AG04449 (cell line): ENCODE measurements at regions not wholly inside any gene's neighbourhood (a gene's known extent, or its start where the extent isn't known, plus 50 kb on each side); places are given as distances from the start of the nearest gene placed in this dataset.

ENCODE experiments used
- CTCF ChIA-PET: fragments of 350-600 bp; formaldehyde crosslinking; extraction: SDS; loops from one replicate; lab custom pipeline; 2021; ENCODE audit warnings: antibody characterized with exemption; lab: Yijun Ruan, JAX
- POLR2A ChIA-PET: fragments of 400-600, 350-600 bp; formaldehyde crosslinking; extraction: SDS; loops from one replicate; lab custom pipeline; 2020; ENCODE audit warnings: antibody characterized with exemption, inconsistent platforms; lab: Yijun Ruan, JAX
- DNase-seq: peaks from one replicate; pipeline ENCODE4 v3.0.0-alpha.2; 2010; ENCODE audit warnings: low read depth, low spot score
- H3K4me3 ChIP-seq: 2 replicates; pipeline ENCODE4 v1.5.1; 2011; ENCODE audit warnings: low read depth, mild to moderate bottlenecking, control low read depth, low read length
- TF ChIP-seq, protein P1 (sequence below): IDR thresholded peaks from one replicate; pipeline ENCODE4 v1.5.1; 2011; ENCODE audit warnings: mild to moderate bottlenecking, moderate library complexity, low read length, control low read depth, inconsistent platforms; ENCODE audit not compliant: insufficient read depth; ENCODE audit errors: missing control alignments

DNA sequence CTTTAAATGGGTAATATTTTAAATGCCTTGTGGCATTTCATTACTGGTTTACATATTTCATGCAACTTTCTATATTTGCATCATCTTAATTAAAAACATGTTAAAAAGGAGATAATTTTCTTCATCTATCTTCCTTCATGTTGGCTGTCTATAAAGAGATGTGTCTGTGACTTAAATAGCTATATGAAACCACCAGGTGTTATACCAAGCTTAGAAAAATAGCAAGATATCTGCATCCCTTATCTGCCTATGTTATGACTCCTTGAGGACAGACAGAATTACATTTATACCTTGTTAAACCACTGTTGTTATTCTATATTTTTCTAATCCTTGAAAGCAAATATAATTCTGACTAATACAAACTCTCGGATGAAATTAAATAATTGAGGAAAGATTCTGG is 763.8 kb upstream of the GALNTL6 start:
- CTCF ChIA-PET = no interaction called here

GRCh38 chr4:171042989-171043524 is 770.1 kb upstream of the GALNTL6 start:
- DNase-seq = no peak
- TF ChIP-seq, protein P1, sequence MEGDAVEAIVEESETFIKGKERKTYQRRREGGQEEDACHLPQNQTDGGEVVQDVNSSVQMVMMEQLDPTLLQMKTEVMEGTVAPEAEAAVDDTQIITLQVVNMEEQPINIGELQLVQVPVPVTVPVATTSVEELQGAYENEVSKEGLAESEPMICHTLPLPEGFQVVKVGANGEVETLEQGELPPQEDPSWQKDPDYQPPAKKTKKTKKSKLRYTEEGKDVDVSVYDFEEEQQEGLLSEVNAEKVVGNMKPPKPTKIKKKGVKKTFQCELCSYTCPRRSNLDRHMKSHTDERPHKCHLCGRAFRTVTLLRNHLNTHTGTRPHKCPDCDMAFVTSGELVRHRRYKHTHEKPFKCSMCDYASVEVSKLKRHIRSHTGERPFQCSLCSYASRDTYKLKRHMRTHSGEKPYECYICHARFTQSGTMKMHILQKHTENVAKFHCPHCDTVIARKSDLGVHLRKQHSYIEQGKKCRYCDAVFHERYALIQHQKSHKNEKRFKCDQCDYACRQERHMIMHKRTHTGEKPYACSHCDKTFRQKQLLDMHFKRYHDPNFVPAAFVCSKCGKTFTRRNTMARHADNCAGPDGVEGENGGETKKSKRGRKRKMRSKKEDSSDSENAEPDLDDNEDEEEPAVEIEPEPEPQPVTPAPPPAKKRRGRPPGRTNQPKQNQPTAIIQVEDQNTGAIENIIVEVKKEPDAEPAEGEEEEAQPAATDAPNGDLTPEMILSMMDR = no peak
- CTCF ChIA-PET = no interaction called here
- no peak overlapping the region for H3K4me3 ChIP-seq
- POLR2A ChIA-PET = no interaction called here

More for the DNA sequence above, 763.8 kb upstream of the GALNTL6 start:
- TF ChIP-seq, protein P1 = no peak
- DNase-seq = no peak
- POLR2A ChIA-PET = no interaction called here
- no peak overlapping the region for H3K4me3 ChIP-seq

DNA sequence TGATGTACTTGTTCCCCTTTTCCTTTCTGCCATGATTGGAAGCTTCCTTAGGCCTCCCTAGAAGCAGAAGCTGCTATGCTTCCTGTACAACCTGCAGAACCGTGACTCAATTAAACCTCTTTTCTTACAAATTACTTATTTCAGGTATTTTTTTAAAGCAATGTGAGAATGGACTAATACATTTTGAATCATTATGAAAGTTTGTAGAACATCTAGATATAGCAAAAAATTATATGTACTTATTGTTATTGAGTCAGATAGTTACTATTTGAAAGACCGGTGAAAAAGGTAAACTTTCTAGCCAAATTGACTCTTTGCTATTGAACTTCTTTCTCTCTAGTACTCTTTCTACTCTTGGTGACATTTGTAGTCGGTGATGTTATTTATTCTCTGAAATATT is 777.3 kb upstream of the GALNTL6 start:
- ChIA-PET POLR2A (no interaction called here), CTCF (no interaction called here)
- DNase-seq = no peak
- H3K4me3 ChIP-seq = no peak overlapping the region
- TF ChIP-seq, protein P1 = no peak

DNA sequence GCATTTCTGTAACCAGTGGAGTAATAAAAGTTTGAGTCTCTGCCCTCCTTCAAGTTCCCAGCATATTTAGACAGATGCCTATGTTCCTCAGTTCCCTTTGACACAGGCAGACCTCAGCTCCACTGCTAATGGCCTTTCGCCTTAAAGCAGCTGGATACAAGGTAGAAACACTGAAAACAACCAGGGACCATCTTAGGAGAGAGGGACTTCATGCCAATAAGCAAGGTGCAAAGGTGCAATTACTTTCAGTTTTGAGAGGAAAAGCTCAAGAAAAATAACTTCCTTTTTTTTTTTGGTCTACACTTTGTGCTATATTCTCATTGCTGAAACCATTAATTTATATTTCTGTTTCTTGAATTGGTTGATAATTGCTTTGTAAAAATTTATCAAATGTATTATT is 781.9 kb upstream of the GALNTL6 start:
- ChIA-PET CTCF (no interaction called here), POLR2A (no interaction called here)

GRCh38 chr4:171025776-171026175 is 787.4 kb upstream of the GALNTL6 start:
- H3K4me3 ChIP-seq = no peak overlapping the region
- DNase-seq = no peak
- ChIA-PET CTCF (no interaction called here), POLR2A (no interaction called here)
- TF ChIP-seq, protein P1 = no peak

More for the DNA sequence above, 781.9 kb upstream of the GALNTL6 start:
- no peak overlapping the region for H3K4me3 ChIP-seq
- TF ChIP-seq, protein P1 = no peak
- DNase-seq = no peak

DNA sequence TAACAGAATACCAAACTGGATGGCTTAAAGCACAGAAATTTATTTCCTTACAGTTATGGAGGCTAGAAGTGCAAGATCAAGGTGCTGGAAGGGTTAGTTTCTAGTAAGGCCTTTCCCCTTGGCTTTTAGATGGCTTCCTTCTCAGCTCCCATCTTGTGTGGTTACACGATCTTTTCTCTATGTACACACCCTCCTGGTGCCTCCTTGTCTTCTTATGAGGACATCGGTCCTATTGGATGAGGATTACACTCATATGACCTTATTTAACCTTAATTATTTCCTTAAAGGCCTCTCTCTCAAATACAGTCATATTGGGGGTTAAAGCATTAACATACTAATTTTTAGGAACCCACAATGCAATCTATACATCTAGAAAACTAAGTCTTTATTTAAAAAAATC is 787.9 kb upstream of the GALNTL6 start:
- TF ChIP-seq, protein P1 = no peak
- POLR2A ChIA-PET = no interaction called here

More for the DNA sequence above, 787.9 kb upstream of the GALNTL6 start:
- CTCF ChIA-PET = no interaction called here
- H3K4me3 ChIP-seq = no peak overlapping the region
- DNase-seq = no peak
